Amniotic epithelial cell (primary cell): ENCODE measurements at regions not wholly inside any gene's neighbourhood (a gene's known extent, or its start where the extent isn't known, plus 50 kb on each side); places are given as distances from the start of the nearest gene placed in this dataset.
"Not testable (repeated sequence)": the region's sequence is repeated elsewhere in the genome, so short reads cannot be mapped to it uniquely, and the experiment has no call there.

Experiments used
- DNase-seq: peaks from one replicate; pipeline ENCODE4 v3.0.0-alpha.2; 2010; ENCODE audit warnings: low read depth

DNA sequence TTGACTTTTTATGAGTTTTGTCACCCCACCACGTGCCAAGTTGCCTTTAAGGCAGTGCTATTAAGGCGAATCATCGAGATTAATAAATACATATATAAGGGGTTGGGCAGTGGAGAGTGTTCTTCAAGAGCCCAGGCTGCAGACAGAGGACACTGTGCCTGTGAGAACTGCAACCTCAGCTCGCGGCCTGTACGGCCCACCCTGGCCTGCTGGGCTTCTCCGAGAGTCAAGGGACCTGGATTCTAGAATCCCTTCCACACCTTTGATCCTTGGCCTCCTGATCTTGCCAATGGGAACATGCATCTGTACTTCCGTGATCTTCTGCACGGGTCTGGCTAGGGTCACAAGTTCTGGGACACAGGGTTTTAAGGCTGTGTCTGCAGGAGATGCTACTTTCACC lies 54.5 kb downstream of the IRX5 start:
- no peak for DNase-seq

DNA sequence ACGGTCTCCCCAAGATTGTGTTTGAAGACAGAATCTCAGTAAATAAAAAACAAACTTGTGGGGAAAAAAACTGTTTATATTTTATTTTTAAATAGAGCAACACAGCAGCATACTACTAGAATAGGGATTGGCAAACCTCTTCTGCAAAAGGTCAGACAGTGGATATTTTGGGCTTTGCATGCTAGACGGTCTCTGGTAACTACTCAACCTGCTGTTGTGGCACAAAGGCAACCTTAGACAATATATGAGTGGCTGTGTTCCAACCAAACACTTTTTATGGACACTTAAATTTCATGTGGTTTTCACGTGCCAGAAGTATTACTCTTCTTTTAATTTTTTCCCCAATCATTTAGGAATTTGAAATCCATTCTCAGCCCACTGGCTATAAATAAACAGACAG lies 55.0 kb downstream of the IRX5 start:
- no peak for DNase-seq

DNA sequence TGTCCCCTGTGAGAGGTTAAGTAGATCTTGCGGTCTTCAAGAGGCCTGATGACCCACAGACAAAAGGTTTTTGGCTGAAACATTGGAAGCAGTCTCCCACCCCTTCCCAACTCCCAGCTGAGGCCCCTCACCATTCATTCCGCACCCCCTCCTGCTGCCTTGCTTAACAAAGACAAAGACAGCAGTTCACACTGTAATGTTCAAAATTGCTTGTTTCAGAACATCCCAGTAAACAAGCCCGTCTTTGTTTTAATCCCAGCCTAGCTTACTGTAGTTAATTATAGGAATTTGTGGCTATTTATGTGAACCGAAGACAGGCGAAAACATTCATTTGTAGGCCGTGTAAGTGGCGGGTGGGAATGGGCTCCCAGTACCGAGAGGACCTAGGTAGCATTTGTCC lies 55.7 kb downstream of the IRX5 start:
- DNase-seq, result no peak

DNA sequence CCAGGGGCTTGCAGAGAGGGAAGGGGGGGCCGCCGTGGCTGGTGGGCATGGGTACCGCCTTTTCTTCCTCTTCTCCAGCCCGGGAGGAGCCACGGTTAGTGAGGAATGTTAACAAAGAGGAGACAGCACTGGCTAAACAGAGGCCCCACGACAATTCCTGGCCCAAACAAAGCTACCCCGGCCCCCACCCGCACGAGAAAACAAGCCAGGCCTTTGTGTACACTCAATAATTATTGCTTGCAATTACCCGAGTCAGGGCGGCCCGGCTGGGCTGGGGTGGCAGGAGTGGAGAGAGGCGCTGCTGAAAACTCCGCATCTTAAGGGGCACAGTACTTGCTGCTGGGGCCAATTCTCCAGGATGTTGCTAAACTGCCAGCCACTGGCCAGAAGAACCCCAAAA lies 56.4 kb downstream of the IRX5 start:
- no peak for DNase-seq

DNA sequence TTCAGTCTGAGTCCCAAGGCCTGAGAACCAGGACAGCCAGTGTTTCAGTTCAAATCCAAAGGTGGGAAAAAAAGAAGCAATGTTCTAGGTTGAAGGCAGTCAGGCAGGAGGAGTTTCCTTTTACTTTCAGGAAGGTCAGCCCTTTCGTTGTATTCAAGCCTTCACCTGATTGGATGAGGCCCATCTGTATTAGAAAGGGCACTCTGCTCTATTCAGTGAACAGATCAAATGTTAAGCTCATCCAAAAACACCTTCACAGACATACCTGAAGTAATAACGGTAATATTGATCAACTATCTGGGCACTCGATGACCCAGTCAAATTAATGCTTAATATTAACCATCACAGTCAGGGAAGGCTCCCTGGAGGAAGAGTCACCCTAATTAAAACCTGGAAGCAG lies 60.9 kb downstream of the IRX5 start:
- no peak for DNase-seq

DNA sequence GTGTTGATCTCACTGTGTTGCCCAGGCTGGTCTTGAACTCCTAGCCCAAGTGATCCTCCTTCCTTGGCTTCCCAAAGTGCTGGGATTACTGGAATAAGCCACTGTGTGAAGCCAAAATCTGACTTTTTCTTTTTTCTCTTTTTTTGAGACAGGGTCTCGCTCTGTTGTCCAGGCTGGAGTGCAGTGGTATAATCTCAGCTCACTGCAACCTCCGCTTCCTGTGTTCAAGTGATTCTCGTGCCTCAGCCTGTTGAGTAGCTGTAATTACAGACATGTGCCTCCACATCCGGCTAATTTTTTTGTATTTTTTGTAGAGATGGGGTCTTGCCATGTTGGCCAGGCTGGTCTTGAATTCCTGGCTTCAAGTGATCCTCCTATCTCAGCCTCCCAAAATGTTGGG lies 61.3 kb downstream of the IRX5 start:
- DNase-seq, result not testable (repeated sequence)

DNA sequence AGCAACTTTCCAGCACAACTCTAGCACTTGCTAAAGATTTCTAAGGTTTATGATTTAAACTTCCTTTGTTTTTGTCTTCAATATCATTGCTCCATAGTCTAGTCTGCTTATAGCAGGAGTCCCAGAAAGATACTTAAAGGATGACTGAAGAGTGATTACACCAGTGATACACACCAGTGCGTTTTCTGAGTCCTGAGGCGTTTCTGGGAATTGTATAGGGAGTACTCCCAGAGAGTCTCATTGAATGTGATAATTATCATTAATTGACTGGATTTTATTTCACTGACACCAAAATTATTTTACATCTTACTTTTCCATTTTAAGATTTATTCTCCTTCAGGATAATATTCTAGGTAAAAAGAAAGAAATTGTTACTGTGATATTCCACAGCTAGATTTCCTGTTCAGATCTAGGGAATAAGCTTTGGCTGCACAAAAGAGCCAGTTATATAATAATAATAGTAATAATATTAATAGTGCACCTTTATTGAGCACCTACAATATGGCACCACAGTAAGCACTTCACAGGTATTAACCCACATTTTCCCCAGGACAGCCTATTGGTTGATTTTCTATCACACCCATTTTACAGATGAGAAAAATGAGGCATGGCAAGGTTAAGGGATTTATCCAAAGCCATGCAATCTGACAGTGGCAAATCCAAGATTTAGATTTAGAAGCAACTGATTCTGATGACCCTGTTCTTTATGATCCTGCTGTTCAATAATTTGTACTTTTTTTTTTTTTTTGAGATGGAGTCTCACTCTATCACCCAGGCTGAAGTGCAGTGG lies 62.6 kb downstream of the IRX5 start:
- no peak for DNase-seq

DNA sequence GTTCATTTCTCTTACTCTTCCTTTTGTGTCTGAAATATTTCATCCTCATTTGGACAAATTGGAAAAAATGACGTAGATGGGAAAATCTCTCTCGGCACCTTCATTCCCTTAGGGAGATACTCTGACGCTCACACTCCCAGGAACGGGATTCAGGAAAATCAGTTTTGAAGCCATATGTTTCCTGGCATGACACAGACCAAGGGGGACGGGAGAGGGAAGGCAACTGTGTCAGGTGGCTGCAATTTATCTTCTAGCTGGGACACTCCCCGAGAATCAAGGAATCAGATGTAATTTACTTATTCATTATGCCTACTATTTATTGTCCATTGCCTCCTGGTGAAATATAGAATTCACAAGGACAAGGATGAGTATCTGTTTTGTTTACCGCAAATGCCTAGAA lies 65.5 kb downstream of the IRX5 start:
- no peak for DNase-seq

DNA sequence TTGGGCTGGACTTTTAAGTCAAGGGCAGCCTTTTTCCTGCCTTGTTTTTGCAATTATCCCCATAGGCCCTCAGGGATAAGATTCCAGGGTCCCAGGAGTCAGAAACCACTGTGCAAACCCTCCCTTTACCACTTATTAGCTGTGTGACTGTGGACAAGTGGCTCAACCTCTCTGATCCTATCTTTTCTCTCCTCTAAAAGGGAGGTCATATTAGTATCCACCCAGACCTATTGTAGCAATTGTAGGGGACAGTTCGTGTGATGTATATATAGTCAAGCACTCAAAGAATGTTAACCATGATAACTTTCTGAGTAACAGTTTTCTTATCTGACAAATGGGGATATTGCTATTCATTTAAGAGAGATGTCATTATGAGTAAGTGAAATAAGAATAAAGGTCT lies 68.2 kb downstream of the IRX5 start:
- no peak for DNase-seq

DNA sequence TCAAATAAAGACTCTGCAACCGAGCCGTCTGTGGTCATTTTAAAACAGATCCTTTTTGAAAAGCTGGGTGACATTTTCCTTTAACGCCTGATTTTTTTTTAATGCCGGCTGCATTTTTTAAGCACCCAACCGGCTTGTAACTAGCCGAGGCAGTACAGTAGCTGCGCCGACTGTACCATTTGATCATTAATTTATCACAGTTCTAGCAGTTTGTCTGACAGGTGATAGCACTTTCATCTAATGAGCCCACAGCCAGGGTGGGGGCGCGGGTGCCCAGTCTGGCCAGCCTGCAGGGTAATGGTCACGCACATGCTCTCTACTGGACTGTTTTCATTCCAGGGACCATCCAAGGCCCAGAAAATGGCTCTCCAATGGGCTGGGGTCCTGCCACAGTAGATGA lies 68.8 kb downstream of the IRX5 start:
- no peak for DNase-seq

DNA sequence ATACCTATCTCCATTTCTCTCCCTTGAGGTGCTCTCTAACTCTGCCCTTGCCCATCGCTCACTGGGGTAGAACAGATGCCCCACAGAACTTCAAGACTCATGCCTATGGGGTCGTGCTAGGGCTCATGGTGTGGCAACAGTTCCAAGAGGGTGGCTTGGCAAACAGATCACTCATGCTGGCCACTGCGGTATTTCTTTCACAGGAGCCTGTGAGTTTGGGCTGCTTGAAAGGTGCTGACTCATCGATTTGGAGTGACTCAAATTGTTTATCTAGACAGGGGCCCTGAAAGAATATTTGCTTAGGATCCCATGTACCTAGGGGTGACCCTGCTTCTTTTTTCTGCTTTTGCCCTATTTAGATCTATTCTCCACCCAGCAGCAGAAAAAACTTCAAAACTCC lies 69.9 kb downstream of the IRX5 start:
- no peak for DNase-seq

DNA sequence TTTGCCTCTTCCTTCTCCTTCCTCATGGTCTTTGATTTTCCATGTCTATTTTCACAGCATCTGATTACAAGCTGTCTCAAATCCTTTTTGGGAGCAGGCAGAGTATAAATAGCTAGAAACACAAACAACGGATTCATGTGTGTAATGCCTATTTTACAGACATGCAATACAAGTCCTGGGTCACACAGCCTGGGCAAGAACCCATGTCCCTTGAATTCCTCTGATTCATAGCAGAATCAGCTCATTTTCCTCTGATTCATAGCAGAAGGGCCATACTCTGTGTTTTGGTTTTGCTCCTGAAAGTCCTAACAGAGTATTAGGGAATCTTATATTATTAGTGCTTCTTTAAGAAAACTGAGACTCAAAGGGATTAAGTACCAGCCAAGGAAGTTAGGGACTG lies 71.3 kb downstream of the IRX5 start:
- DNase-seq, result no peak

DNA sequence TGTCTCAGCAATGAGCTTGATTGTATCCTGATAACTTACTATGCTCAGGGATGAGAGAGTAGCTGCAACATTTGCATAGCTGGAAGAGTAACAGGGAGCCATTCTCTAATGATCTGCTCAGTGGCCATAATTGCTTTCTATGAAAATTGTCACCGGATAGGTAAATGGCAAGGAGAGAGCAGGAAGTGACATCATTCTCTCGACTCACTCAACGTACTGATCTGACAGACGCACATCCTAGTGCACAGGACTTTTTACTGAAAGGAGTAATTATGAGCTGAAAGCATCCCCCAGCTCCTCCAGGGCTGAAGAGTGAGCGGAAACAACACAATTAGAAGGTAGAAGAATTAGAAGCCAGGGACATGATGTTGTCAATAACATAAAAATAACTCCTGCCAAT lies 71.8 kb downstream of the IRX5 start:
- DNase-seq, result no peak

DNA sequence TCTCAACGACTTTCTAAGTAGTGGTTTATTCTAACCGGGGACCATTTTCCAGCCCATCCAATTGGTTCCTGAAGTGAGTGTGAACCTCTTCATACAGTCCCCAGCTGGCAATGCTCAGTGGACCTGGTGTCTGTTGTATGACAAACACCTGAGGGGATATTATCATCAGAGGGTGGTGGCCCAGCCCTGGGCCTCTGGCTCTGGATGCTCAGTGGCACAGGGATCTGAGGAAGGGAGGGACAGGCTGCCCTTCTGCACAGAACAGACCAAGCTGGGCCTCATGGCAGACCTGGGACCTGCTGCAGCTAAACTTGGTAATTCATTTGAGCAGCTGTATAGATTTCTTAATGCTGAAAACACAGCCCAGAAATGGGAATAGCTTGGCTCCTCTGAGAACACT lies 72.6 kb downstream of the IRX5 start:
- DNase-seq, result no peak

DNA sequence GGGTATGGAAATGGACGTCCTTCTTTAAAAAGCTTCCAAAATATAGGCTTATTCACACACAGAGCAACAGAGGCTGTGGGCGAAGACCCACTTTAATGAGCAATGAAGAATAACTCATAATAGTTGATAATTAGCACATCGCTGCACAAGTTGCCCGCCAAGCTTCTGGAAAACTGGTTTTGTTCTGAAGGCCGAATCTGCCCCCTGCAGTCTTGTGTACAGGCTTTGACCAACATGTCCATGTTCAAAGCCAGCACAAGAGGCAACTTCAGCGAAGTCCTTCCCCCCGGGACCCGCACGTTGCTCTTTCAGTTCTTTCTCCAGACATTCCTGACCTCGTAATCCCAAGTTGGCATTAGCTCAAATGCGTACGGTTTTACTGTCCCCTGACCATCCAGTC lies 73.3 kb downstream of the IRX5 start:
- DNase-seq, result no peak

DNA sequence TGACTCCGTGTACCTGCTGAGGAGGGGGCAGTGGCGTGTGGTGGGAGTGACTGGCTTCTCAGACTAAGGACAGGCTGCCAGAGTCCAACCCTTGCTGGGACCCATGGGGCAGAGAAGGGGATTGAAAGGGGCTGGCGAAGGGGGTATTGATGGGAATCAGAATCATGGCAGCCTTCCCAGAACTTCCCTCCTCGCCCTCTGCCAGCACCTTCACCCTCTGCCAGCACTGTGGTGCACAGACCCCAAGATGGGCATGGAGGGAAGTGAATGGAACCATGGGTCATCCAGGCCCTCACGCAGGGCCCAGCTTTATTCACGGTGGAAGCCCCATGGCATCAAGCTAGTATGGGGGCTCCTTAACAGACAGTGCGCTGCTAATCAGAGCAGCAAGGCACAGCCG lies 76.8 kb downstream of the IRX5 start:
- no peak for DNase-seq

DNA sequence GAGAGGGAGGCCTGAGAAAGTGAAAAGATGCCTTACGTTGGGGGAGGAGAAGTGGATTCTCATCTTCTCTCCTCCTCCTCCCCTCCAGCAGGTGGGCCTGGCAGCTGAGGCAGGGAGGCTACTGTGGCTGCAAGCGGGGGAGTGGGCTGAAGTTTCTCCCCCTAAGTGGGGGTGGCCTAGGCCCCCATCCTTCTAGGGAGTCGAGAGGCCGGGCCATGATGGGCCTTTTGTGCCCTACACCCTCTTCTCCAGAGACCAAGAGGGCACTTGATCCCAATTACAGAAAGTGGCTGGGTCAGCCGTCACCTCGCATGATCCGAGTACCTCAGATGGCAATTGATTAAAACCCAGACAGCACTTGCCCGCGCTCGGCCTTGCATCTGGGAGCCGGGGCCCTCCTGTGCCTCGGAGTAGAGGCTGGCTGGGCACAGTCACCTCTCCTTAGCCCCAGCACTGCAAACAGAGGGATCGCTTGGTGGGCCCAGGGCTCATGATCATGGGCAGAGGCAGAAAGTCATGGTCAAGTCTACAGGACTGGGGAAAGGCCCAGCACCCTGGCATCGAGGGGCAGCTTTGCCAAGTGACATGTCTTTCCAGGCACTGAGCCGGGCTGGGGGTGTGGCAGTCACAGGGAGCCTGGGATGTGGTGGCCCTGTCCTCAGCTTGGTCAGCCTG lies 78.3 kb downstream of the IRX5 start:
- no peak for DNase-seq

DNA sequence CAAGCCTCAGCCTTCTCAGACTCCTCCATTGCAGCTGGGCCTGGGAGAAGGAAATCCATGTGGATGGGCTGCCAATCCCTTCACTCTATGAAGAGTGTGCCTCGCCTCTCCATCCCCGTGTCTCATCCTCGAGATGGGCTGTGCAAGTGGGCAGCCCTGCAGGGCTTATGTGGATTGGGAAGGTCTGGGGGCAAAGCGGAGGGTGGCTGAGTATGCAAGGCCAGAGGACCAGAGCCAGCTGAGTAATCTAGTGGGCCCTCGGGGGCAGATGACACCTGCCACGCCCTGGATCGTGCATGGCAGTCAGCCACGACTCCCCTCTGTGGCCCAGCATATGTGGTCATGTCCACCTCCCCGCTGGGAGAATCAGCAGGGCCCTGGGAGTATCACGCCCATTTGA lies 78.9 kb downstream of the IRX5 start:
- no peak for DNase-seq

DNA sequence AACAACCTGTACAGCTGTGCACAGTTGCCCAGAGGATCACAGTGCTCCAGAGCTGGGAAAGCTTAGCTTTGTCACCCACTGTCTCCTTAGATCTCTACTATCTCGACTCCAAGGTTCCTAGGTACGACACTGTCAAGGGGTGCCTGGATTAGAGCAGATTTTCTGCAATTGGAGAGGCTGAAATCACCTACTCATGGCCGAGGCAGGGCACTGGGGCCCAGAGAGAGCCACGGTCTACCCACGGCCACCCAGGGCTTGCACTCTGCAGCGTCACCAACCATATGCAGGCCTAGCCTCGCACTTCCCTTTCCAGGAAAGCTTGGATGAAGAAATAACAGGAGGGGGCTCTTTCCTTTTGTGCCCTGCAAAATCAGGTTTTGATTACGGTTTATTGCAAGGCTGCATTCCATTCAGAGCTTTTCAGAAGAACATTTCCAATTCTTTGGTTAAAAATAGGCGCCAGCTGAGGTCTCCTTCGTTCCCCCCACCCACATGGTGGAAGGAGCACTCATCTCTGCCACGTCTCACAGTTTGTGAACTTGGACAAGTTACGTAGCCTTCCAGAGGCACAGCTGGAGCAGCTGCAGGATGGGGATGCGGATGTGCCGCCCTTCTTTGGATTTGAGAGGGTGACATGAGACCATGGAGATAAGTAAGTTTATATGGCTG lies 80.0 kb downstream of the IRX5 start:
- DNase-seq, result no peak

DNA sequence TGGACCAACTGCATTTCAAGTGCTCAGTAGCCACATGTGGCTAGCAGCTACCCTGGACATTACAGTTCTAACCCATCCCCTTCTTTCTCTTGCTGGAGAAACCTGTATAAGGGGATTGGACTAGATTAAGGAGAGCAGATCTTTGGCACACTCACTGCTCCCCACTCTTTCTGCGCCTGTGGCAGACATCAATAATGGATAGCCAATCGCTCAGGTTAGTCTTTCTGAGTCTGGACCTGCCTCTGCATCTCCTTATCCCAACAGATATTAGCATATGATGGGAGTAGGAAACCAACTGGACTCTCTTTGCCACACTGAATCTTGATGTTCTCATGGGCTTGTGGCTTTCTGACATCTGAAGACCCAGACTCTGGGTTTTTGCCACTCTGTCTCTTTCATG lies 81.7 kb downstream of the IRX5 start:
- no peak for DNase-seq

DNA sequence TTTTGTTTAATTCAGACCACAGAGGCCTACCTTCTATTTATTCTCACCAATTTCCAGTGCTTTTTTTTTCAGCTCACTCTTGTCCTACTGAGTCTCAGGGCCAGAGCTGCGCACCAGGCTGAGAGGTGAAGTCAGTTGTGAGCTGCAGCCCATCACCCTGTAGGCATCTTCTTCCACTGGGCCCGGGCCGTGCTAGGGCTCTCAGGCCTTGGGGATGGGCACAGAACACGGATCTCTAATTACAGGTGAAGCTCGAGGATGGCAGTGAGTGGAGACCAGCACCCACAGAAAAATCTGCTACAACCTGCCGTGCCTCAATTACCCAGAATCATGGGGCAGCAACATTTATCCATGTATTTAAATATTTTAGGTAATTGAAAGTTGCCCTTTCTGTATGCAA lies 82.1 kb downstream of the IRX5 start:
- DNase-seq, result no peak

DNA sequence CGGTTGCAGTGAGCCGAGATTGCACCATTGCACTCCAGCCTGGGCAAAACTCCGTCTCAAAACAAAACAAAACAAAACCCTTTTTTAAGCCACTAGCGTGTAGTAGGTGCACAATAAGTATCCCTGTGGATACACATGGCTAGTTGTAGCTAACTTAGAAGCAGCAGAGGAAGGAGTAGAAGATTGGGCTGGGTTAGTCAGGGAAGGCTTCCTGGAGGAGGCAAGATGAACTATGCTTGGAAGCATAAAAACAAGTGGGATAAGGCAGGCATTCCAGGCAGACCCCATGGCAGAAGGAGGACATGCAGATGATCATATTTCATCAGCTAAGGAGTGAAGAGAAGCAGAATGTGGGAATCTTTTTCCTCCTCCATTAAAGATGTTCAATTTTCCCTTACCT lies 83.4 kb downstream of the IRX5 start:
- no peak for DNase-seq

DNA sequence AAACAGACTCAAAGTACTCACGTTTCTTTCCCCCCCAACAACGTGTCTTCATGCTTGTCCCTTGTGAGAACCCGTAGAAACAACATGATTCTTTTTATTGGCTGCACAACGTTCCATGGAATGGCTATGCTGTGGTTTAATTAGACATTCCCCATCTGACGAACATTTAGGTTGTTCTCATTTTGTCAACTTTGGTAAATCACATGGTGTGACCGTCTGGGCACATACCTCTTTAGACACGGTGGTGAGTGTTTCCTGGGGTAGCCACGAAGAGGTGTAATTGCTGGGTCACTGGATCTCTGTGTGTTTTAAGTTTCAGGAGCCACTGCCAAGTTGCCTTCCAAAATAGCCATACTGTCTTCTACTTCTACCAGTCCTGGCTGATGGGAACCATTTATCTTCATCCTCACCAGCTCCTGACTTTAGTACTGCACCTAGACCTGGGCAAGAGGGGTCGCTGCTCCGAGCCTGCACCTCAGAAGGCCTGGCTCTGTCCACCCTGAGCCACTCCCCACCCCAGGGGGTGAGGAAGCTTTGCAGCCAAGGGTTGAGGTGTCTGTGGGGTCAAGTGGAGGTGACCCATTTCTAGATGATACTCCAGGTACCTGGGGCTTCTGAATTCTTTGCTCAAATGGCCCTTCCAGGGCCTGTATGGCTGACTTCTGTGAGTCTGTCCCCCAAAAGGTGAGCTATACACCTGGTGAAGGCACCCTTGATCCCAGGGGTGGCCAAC lies 84.7 kb downstream of the IRX5 start:
- no peak for DNase-seq
